ENCODE measurements at regions not wholly inside any gene's neighbourhood (a gene's known extent, or its start where the extent isn't known, plus 50 kb on each side); places are given as distances from the start of the nearest gene placed in this dataset.

- no peak for TF ChIP-seq CTCF (IDR thresholded peaks at IDR 0.05; ENCODE audit: control extremely low read depth in 1 of 3, insufficient read depth in 1 of 3, low read depth in 1 of 3, low read length in 3 of 3)
- no peak for TF ChIP-seq MAFK (IDR thresholded peaks at IDR 0.05; ENCODE audit: low read depth, low read length)
- no peak for TF ChIP-seq SRF (IDR thresholded peaks at IDR 0.05; ENCODE audit: low read depth, low read length)
- no peak overlapping the region for H2BK12ac ChIP-seq (ENCODE audit: low read depth, low read length)
- no peak overlapping the region for H2AFZ ChIP-seq (ENCODE audit: low read length)
- no peaks in the 10 kb centered on the region for H3K23me2 ChIP-seq (ENCODE audit: low read depth, low read length)
- no peak for FAIRE-seq
- H3K4ac ChIP-seq (replicated peaks; ENCODE audit: insufficient read length, low read depth, low read length) = no peak overlapping the region
- H3K9ac ChIP-seq (replicated peaks in 1 of 4; ENCODE audit: extremely low read depth in 1 of 4, low read depth in 3 of 4, low read length in 3 of 4) = no peak overlapping the region
- no peaks in the 10 kb centered on the region for H3K4me1 ChIP-seq (replicated peaks in 1 of 4; ENCODE audit: control insufficient read depth in 3 of 4, insufficient read depth in 4 of 4, low read length in 3 of 4)
- H4K91ac ChIP-seq (replicated peaks; ENCODE audit: insufficient read length, low read length) = no peak overlapping the region
- H3K14ac ChIP-seq (ENCODE audit: insufficient read length) = no peak overlapping the region
- no peak overlapping the region for H2BK15ac ChIP-seq (ENCODE audit: low read length)
- H4K20me1 ChIP-seq (replicated peaks in 1 of 2; ENCODE audit: control insufficient read depth in 1 of 2, insufficient read depth in 2 of 2, low read length in 2 of 2) = no peaks in the 10 kb centered on the region
- H2AK5ac ChIP-seq (ENCODE audit: low read depth, low read length) = no peak overlapping the region
- no peaks in the 10 kb centered on the region for H3K27me3 ChIP-seq (replicated peaks in 1 of 4; ENCODE audit: control insufficient read depth in 3 of 4, extremely low read depth in 1 of 4, insufficient read depth in 3 of 4, low read length in 3 of 4)
- H3K27ac ChIP-seq (ENCODE audit: low read depth, low read length) = no peak overlapping the region
- peaks cover 11 to 19% of the 10 kb centered on the region in 2 experiments for H3K9me3 ChIP-seq (ENCODE audit: insufficient read depth in 2 of 2, low read depth in 1 of 2, low read length in 1 of 2)
- POLR2A ChIA-PET (ENCODE audit: partially characterized antibody) = no interaction called here
- no peak overlapping the region for H2BK120ac ChIP-seq (replicated peaks; ENCODE audit: low read depth, low read length)
- no peak overlapping the region for H4K5ac ChIP-seq (ENCODE audit: insufficient read length, low read depth, low read length)
- no peak overlapping the region for H3K4me3 ChIP-seq (ENCODE audit: extremely low read depth in 1 of 4, insufficient read depth in 2 of 4, low read depth in 3 of 4, low read length in 4 of 4)
- no peaks in the 10 kb centered on the region for H3K79me1 ChIP-seq (ENCODE audit: low read depth, low read length)
- no peaks in the 10 kb centered on the region for H3K36me3 ChIP-seq (ENCODE audit: control insufficient read depth in 2 of 4, insufficient read depth in 4 of 4, low read length in 3 of 4)
- H4K8ac ChIP-seq (ENCODE audit: extremely low read depth, insufficient read depth, low read length) = no peak overlapping the region
- no peak overlapping the region for H3K18ac ChIP-seq (ENCODE audit: extremely low read depth, low read length)
- no peak overlapping the region for H3K23ac ChIP-seq (ENCODE audit: insufficient read length)
- no peak overlapping the region for H3K4me2 ChIP-seq (ENCODE audit: insufficient read depth in 1 of 2, low read depth in 2 of 2, low read length in 2 of 2)
- 93% methylated on average over 2 of the region's 2 CpGs; no CpG with 5 or more reads in 1 of the 2 experiments for WGBS, 2 experiments (ENCODE audit: extremely low coverage in 1 of 2, insufficient coverage in 1 of 2, insufficient read length in 1 of 2, insufficient replicate concordance in 2 of 2, low coverage in 1 of 2, low lambda C conversion rate in 2 of 2, missing lambda C conversion rate in 1 of 2)
- H3K56ac ChIP-seq (replicated peaks; ENCODE audit: insufficient read length, low read depth, low read length) = no peak overlapping the region
- H2BK20ac ChIP-seq (ENCODE audit: low read length) = no peak overlapping the region
- H2BK5ac ChIP-seq (ENCODE audit: low read depth, low read length) = no peak overlapping the region
- H3K79me2 ChIP-seq (ENCODE audit: control insufficient read depth in 1 of 2, insufficient read depth in 2 of 2, low read length in 2 of 2) = no peaks in the 10 kb centered on the region
- no peak for DNase-seq (ENCODE audit: low read depth in 1 of 2, low spot score in 2 of 2)
- CTCF ChIA-PET (ENCODE audit: partially characterized antibody) = interaction anchor here (0.8 to 2.2 kb wide), 3 partner anchors 9 to 126 kb away, joined by 3 to 5 read pairs (median 3); no protein-coding TSS in a partner anchor
Measured at GRCh38 chr9:88915916-88916315, 75.4 kb upstream of the S1PR3 start.

All from H1 (cell line).